Esophagus muscularis mucosa (tissue), 4 donors: ENCODE measurements at regions not wholly inside any gene's neighbourhood (a gene's known extent, or its start where the extent isn't known, plus 50 kb on each side); places are given as distances from the start of the nearest gene placed in this dataset.

Experiments used
- EP300 ChIP-seq: sonication (generic); formaldehyde crosslinking; IDR thresholded peaks from one replicate; pipeline ENCODE4 v1.6.1; 2017; ENCODE audit warnings: antibody characterized with exemption
- POLR2A ChIP-seq: fragments of 450-650 bp; IDR thresholded peaks from one replicate; pipeline ENCODE4 v1.6.1; 2017; ENCODE audit warnings: antibody characterized with exemption, moderate library complexity, mild to moderate bottlenecking, low read depth
- POLR2AphosphoS5 ChIP-seq, 2 donors: sonication (generic); formaldehyde crosslinking; IDR thresholded peaks; one replicate each; pipeline ENCODE4 v1.6.1; 2017; ENCODE audit warnings: antibody characterized with exemption in 2 of 2
- TF ChIP-seq, protein P1 (sequence below), 3 experiments: fragments of 200-600 bp in 2 of 3; fragments of 450-650 bp in 1 of 3; sonication (generic) in 2 of 3; IDR thresholded peaks; one replicate each; pipeline ENCODE4 v1.5.1; 2017 to 2019; ENCODE audit warnings: antibody characterized with exemption in 3 of 3, mild to moderate bottlenecking in 2 of 3, moderate library complexity in 1 of 3

- TF ChIP-seq, protein P1, sequence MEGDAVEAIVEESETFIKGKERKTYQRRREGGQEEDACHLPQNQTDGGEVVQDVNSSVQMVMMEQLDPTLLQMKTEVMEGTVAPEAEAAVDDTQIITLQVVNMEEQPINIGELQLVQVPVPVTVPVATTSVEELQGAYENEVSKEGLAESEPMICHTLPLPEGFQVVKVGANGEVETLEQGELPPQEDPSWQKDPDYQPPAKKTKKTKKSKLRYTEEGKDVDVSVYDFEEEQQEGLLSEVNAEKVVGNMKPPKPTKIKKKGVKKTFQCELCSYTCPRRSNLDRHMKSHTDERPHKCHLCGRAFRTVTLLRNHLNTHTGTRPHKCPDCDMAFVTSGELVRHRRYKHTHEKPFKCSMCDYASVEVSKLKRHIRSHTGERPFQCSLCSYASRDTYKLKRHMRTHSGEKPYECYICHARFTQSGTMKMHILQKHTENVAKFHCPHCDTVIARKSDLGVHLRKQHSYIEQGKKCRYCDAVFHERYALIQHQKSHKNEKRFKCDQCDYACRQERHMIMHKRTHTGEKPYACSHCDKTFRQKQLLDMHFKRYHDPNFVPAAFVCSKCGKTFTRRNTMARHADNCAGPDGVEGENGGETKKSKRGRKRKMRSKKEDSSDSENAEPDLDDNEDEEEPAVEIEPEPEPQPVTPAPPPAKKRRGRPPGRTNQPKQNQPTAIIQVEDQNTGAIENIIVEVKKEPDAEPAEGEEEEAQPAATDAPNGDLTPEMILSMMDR (IDR thresholded peaks at IDR 0.05) = no peak
- TF ChIP-seq EP300 (no peak), POLR2A (no peak), POLR2AphosphoS5 (IDR thresholded peaks at IDR 0.05) (no peak)
Measured at GRCh38 chr2:71949537-71949798, 198.2 kb downstream of the CYP26B1 start.
